ENCODE measurements at regions not wholly inside any gene's neighbourhood (a gene's known extent, or its start where the extent isn't known, plus 50 kb on each side); places are given as distances from the start of the nearest gene placed in this dataset.

DNA sequence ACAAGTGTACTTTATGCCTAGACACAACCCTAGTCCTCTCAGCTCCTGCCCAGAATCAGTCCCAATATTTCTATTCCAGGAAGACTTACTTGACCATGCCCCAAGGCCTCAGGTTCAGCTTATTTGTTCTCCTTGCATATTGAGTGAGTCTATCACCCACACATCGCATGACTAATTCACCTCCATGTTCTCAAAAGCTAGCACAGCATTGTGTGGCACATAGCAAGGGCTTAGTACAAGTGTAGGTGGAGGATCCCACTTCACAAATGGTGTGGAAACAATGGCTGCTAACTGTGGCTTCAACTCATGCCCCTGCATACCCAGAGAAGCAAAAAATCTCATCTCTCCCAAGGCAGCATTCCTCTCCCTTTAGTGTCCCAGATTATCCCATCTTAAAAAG, 602.6 kb upstream of the API5 start:
- Histone ChIP-seq H3K9me3 (no peaks in the 10 kb centered on the region), H3K36me3 (no peaks in the 10 kb centered on the region), H3K27me3 (no peaks in the 10 kb centered on the region), H3K4me1 (no peaks in the 10 kb centered on the region), H3K4me3 (no peak overlapping the region), H3K27ac (no peak overlapping the region)
- WGBS, result 75% methylated on average over 1 of the region's 1 CpG
- TF ChIP-seq EP300 (IDR thresholded peaks at IDR 0.05) (no peak), POLR2A (IDR thresholded peaks at IDR 0.05) (no peak), POLR2AphosphoS5 (IDR thresholded peaks at IDR 0.05) (no peak)
- TF ChIP-seq, protein P1, sequence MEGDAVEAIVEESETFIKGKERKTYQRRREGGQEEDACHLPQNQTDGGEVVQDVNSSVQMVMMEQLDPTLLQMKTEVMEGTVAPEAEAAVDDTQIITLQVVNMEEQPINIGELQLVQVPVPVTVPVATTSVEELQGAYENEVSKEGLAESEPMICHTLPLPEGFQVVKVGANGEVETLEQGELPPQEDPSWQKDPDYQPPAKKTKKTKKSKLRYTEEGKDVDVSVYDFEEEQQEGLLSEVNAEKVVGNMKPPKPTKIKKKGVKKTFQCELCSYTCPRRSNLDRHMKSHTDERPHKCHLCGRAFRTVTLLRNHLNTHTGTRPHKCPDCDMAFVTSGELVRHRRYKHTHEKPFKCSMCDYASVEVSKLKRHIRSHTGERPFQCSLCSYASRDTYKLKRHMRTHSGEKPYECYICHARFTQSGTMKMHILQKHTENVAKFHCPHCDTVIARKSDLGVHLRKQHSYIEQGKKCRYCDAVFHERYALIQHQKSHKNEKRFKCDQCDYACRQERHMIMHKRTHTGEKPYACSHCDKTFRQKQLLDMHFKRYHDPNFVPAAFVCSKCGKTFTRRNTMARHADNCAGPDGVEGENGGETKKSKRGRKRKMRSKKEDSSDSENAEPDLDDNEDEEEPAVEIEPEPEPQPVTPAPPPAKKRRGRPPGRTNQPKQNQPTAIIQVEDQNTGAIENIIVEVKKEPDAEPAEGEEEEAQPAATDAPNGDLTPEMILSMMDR (IDR thresholded peaks at IDR 0.05), result no peak
- no peak for DNase-seq (ENCODE audit: low spot score in 2 of 2)

GRCh38 chr11:42713279-42713678, 598.5 kb upstream of the API5 start:
- Histone ChIP-seq H3K9me3 (no peaks in the 10 kb centered on the region), H3K36me3 (no peaks in the 10 kb centered on the region), H3K4me1 (no peaks in the 10 kb centered on the region), H3K27me3 (no peaks in the 10 kb centered on the region), H3K4me3 (no peak overlapping the region), H3K27ac (no peak overlapping the region)
- DNase-seq (ENCODE audit: low spot score in 2 of 2), result no peak
- 48% methylated on average over 1 of the region's 1 CpG for WGBS
- TF ChIP-seq POLR2A (IDR thresholded peaks at IDR 0.05) (no peak), POLR2AphosphoS5 (IDR thresholded peaks at IDR 0.05) (no peak), EP300 (IDR thresholded peaks at IDR 0.05) (no peak)
- TF ChIP-seq, protein P1 (IDR thresholded peaks at IDR 0.05), result no peak

- no peaks in the 10 kb centered on the region for H3K27me3 ChIP-seq
- H3K27ac ChIP-seq, result no peak overlapping the region
- H3K4me1 ChIP-seq, result no peaks in the 10 kb centered on the region
- H3K4me3 ChIP-seq, result no peak overlapping the region
- TF ChIP-seq POLR2AphosphoS5 (IDR thresholded peaks at IDR 0.05) (no peak), POLR2A (IDR thresholded peaks at IDR 0.05) (no peak), EP300 (IDR thresholded peaks at IDR 0.05) (no peak)
- TF ChIP-seq, protein P1 (IDR thresholded peaks at IDR 0.05), result no peak
- no peak for DNase-seq (ENCODE audit: low spot score in 2 of 2)
- WGBS, result 26% methylated on average over 1 of the region's 1 CpG
- H3K36me3 ChIP-seq, result no peaks in the 10 kb centered on the region
- H3K9me3 ChIP-seq, result no peaks in the 10 kb centered on the region
These were observed 598.0 kb upstream of the API5 start for GRCh38 chr11:42713753-42714152.

DNA sequence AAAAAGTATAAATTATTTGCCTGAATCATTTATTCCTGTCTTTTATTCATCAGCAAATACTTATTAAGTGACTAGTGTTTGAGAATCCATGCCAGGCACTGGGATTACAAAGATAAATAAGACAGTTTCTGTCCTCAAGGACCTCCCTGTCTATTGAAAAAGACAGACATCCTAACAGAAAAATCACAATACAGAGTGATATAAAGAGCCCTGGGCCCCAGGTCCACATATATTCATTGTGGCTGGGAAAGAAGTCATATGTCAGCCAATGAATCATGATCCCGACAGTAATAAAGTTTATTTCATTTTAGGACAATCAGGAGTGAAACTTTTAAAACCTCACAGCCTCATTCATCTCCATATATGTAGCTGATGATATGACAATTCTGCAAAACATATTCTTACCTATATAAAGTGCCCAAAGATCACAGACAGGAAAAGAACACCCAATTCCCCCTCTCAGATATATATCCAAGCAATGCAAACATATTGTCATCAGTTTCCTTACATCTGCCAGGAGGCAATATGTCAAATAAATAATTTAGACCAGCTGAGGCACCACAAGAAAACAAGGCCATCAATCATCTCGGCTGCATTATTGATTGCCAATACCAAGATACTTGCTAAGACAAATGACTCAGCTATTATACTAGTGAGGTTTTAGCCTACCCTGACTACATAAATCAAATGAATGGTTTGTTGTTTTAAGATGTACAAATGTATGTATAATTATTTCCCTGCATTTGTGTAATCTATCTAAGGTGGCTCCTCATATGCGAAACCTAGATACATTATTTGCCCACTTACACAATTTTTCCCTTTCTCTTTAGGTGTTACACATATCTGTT, 590.9 kb upstream of the API5 start:
- DNase-seq (ENCODE audit: low spot score in 2 of 2), result no peak
- no peaks in the 10 kb centered on the region for H3K27me3 ChIP-seq
- no peak overlapping the region for H3K4me3 ChIP-seq
- no peaks in the 10 kb centered on the region for H3K4me1 ChIP-seq
- TF ChIP-seq POLR2AphosphoS5 (IDR thresholded peaks at IDR 0.05), result no peak
- TF ChIP-seq EP300 (IDR thresholded peaks at IDR 0.05), result no peak
- TF ChIP-seq POLR2A (IDR thresholded peaks at IDR 0.05), result no peak
- TF ChIP-seq, protein P1 (IDR thresholded peaks at IDR 0.05), result no peak
- H3K36me3 ChIP-seq, result no peaks in the 10 kb centered on the region
- H3K27ac ChIP-seq, result no peak overlapping the region
- H3K9me3 ChIP-seq, result no peaks in the 10 kb centered on the region
- 58% methylated on average over 3 of the region's 3 CpGs for WGBS

DNA sequence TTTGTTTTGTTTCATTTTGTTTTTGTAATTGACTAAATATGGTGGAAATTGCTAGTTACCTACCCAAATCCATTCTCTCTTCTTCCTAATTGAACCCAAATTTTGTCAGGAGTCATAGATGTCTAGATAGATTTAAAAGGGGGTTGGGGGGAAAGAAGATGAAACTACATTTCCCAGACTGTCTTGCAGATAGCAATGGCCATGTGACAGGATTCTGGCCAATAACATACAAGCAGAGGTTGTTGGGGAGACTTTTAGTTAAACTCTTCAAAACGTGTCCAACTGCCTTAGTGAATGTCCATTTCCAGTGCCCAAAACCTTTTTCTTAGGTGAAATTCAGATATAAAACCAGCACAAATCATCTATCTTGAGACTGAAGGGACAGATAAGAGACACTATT, 583.9 kb upstream of the API5 start:
- Histone ChIP-seq H3K36me3 (no peaks in the 10 kb centered on the region), H3K4me1 (no peaks in the 10 kb centered on the region)
- TF ChIP-seq EP300 (IDR thresholded peaks at IDR 0.05) (no peak), POLR2AphosphoS5 (IDR thresholded peaks at IDR 0.05) (no peak), POLR2A (IDR thresholded peaks at IDR 0.05) (no peak)
- TF ChIP-seq, protein P1 (IDR thresholded peaks at IDR 0.05), result no peak

More for the DNA sequence above, 583.9 kb upstream of the API5 start:
- Histone ChIP-seq H3K9me3 (no peaks in the 10 kb centered on the region), H3K27ac (no peak overlapping the region), H3K27me3 (no peaks in the 10 kb centered on the region), H3K4me3 (no peak overlapping the region)
- DNase-seq (ENCODE audit: low spot score in 2 of 2), result no peak
- WGBS, result 55% methylated on average over 1 of the region's 1 CpG

Data from suprapubic skin (tissue), 4 donors.